ENCODE measurements at regions not wholly inside any gene's neighbourhood (a gene's known extent, or its start where the extent isn't known, plus 50 kb on each side); places are given as distances from the start of the nearest gene placed in this dataset.

- no peak for TF ChIP-seq ZNF274 (IDR thresholded peaks at IDR 0.05; ENCODE audit: low read depth, low read length)
- no peak for TF ChIP-seq YY1 (IDR thresholded peaks at IDR 0.05; ENCODE audit: insufficient read depth, insufficient read length)
Measured at GRCh38 chr7:93015101-93015778, 102.5 kb downstream of the SAMD9 start.
